GM12874 (cell line): ENCODE measurements at regions not wholly inside any gene's neighbourhood (a gene's known extent, or its start where the extent isn't known, plus 50 kb on each side); places are given as distances from the start of the nearest gene placed in this dataset.

Experiments
- CTCF ChIP-seq: IDR thresholded peaks from 2 replicates; pipeline ENCODE4 v1.5.1; 2011; ENCODE audit warnings: low read depth, mild to moderate bottlenecking, control low read depth, low read length, moderate library complexity; ENCODE audit not compliant: insufficient read depth

DNA sequence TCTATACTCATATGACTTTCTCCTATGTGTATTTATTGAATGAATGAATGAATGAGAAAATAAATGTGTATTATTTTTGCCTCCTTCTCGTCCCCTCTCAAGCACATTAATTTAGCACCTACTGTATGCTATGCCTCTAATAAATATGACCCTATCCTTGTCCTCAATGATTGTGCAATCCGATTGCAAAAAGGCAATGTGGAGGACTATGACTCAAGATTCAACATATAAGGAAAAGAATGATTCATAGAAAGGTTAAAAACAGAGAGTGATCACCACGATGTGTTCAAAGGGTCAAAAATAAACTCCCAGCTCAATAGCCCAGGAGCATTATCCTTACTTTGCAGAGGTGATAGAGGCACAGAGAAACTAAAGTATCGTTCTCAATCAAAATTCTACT lies 322.8 kb upstream of the SORCS1 start:
- TF ChIP-seq CTCF = no peak

- no peak for TF ChIP-seq CTCF
Measured at GRCh38 chr10:107485019-107485418, 320.5 kb upstream of the SORCS1 start.

- no peak for TF ChIP-seq CTCF
Measured at GRCh38 chr10:107481881-107482280, 317.4 kb upstream of the SORCS1 start.

GRCh38 chr10:107481224-107481623 lies 316.7 kb upstream of the SORCS1 start:
- no peak for TF ChIP-seq CTCF

- no peak for TF ChIP-seq CTCF
Measured at GRCh38 chr10:107480781-107481180, 316.3 kb upstream of the SORCS1 start.

DNA sequence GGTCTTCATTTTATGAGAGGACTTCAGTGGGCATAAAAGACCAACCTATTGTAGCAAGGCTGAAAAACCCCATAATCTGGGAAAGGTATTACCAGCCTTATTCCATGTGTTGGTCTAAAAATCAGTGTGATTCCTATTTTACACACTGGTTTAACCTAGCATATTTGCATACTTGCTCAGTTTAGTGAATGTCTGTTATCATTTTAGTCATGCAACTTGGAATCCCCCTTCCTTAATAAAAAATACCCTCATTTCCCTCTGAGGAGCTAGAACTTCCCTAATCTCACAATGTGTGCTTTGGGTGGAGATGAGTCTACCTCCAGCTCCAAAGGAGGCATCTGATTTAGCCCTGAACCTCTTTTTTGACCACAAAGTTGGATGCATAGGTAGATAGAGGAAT lies 312.8 kb upstream of the SORCS1 start:
- TF ChIP-seq CTCF = no peak

GRCh38 chr10:107476408-107476807 lies 311.9 kb upstream of the SORCS1 start:
- TF ChIP-seq CTCF = no peak

DNA sequence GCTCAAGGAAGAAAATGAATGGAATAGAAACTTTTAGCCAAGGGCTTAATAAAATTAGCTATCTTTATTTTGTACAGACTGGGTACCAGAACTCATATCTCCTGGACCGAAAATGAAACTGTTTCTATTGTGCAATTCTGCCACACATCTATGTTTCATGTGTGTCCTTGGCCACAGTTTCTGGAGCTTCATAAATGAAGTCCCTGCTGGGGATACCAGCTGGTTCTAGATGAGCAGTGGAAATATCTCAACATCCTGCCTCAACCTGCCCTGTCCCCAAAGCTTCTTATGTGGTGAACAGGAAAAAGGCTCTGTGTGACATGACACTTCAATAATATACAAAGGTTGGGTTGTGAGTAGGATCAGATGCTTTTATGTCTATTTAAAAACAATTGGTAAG lies 310.1 kb upstream of the SORCS1 start:
- no peak for TF ChIP-seq CTCF
